GM12865 (cell line): ENCODE measurements at regions not wholly inside any gene's neighbourhood (a gene's known extent, or its start where the extent isn't known, plus 50 kb on each side); places are given as distances from the start of the nearest gene placed in this dataset.

Experiments used
- DNase-seq: peaks from one replicate; pipeline ENCODE4 v3.0.0; 2010; ENCODE audit warnings: low read depth
- H3K4me3 ChIP-seq: 2 replicates; pipeline ENCODE4 v1.5.1; 2011; ENCODE audit warnings: mild to moderate bottlenecking, low read depth, low read length, control low read depth
- TF ChIP-seq, protein P1 (sequence below): IDR thresholded peaks from 2 replicates; pipeline ENCODE4 v1.5.1; 2011; ENCODE audit warnings: low read length, control low read depth, low read depth, inconsistent platforms; ENCODE audit not compliant: insufficient read depth; ENCODE audit errors: missing control alignments

DNA sequence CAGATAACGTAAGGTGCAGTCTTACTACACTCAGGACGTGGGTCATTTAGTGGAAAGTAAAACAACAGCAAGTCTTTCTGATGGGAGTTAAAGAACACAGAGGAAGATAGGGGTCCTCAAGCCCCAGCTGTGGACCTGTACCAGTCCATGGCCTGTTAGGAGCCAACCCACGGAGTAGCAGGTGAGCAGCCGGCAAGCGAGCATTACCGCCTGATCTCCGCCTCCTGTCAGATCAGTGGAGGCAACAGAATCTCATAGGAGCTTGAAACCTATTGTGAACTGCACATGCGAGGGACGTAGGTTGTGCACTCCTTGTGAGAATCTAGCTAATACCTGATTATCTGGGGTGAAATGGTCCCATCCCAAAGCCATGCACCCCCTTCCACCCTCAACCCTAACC, 1180.8 kb downstream of the FSTL5 start:
- H3K4me3 ChIP-seq, result no peak overlapping the region
- no peak for DNase-seq
- TF ChIP-seq, protein P1, sequence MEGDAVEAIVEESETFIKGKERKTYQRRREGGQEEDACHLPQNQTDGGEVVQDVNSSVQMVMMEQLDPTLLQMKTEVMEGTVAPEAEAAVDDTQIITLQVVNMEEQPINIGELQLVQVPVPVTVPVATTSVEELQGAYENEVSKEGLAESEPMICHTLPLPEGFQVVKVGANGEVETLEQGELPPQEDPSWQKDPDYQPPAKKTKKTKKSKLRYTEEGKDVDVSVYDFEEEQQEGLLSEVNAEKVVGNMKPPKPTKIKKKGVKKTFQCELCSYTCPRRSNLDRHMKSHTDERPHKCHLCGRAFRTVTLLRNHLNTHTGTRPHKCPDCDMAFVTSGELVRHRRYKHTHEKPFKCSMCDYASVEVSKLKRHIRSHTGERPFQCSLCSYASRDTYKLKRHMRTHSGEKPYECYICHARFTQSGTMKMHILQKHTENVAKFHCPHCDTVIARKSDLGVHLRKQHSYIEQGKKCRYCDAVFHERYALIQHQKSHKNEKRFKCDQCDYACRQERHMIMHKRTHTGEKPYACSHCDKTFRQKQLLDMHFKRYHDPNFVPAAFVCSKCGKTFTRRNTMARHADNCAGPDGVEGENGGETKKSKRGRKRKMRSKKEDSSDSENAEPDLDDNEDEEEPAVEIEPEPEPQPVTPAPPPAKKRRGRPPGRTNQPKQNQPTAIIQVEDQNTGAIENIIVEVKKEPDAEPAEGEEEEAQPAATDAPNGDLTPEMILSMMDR, result no peak

DNA sequence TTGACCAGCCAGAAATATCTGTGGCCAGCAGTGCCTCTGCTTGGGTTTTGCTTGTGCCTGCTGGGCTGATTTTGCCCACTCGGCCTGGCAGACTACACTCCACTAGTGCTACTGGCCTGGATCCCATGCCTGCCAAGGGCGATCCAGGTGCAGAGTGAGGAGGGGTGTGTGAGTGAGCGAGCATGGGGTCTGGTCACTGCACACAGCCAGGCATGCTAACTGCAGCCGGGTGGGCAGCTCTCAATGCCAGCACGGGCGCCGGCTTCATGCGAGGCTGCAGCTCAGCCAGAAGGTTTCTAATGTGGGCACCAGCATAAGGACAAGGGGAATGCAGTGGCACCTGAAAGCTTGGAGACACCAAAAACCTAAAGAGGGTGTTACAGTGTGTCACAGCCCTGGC, 1161.4 kb downstream of the FSTL5 start:
- no peak overlapping the region for H3K4me3 ChIP-seq
- DNase-seq, result no peak
- TF ChIP-seq, protein P1, result no peak

DNA sequence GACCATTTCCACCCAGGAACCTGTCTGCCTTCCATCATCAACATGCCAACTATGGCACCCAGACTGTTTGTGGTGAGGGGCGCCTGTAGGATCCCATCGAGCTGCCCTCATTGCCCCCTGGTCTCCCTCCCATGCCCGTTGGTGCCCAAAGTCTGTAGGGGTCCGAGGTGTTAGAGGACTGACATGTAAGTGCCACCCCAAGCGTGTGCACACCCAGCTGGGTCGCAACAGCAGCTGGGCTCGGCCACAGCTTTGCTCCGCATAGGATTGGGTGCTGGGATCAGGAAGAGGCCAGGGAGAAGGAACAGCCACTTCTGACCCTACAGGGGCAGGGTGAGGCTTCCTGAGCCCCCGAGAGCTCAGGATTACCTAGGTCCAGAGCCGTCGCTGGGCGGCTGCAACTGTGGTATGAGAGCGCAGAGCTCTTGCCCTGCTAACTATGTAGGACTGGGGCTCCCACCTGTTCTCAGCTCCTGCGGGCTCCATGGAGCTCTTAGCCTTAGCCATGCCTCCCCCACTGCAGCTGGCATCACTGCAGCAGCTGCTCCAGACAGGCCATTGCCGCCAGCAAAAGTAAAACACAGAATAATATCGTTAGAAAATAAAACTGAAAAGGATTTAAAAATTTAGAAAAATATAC, 1160.3 kb downstream of the FSTL5 start:
- TF ChIP-seq, protein P1, result no peak
- DNase-seq, result no peak
- no peak overlapping the region for H3K4me3 ChIP-seq

- TF ChIP-seq, protein P1, result no peak
- no peak overlapping the region for H3K4me3 ChIP-seq
- DNase-seq, result no peak
Measured at GRCh38 chr4:161005746-161006145, 1158.1 kb downstream of the FSTL5 start.

GRCh38 chr4:161008527-161008926, 1155.3 kb downstream of the FSTL5 start:
- TF ChIP-seq, protein P1, result no peak
- H3K4me3 ChIP-seq, result no peak overlapping the region
- DNase-seq, result no peak

DNA sequence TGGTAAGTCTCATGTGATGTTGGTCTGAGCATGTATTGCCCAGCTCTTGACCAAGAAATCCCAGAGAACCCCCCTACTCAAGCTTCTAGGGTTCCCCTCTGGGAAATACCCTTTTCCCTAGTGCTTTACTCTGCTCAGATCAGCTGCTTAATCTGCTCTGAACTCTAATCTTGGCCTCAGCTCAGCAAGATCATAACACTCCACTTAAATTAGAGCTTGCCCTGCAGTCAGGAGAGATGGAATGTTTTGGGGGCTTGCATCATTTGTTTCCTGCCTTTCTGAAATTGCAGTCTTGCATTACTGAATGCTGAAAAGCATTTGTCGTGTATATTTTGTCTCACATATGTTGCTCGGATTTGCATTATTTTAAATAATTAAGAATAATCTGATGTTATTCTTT, 1153.6 kb downstream of the FSTL5 start:
- DNase-seq, result no peak
- TF ChIP-seq, protein P1, result no peak
- no peak overlapping the region for H3K4me3 ChIP-seq
